NCI-H82 treated with DMSO at 0.1 percent for 48 hours (cell line): ENCODE measurements at regions not wholly inside any gene's neighbourhood (a gene's known extent, or its start where the extent isn't known, plus 50 kb on each side); places are given as distances from the start of the nearest gene placed in this dataset.
"Not testable (repeated sequence)": the region's sequence is repeated elsewhere in the genome, so short reads cannot be mapped to it uniquely, and the experiment has no call there.

Source experiments
- DNase-seq: peaks from one replicate; lab custom pipeline; 2025; ENCODE audit not compliant: unreplicated experiment; lab: John Stamatoyannopoulos, UW

- no peak for DNase-seq
Measured at GRCh38 chr20:24831232-24831631, 117.8 kb upstream of the CST7 start.

GRCh38 chr20:24832518-24832917 is 116.6 kb upstream of the CST7 start:
- no peak for DNase-seq

GRCh38 chr20:24833592-24833991 is 115.5 kb upstream of the CST7 start:
- no peak for DNase-seq

GRCh38 chr20:24834310-24834709 is 114.8 kb upstream of the CST7 start:
- DNase-seq, result no peak

- DNase-seq, result no peak
Measured at GRCh38 chr20:24835195-24835594, 113.9 kb upstream of the CST7 start.

- no peak for DNase-seq
Measured at GRCh38 chr20:24836041-24836533, 113.0 kb upstream of the CST7 start.

- DNase-seq, result no peak
Measured at GRCh38 chr20:24836661-24837299, 112.3 kb upstream of the CST7 start.

- DNase-seq, result no peak
Measured at GRCh38 chr20:24837781-24838450, 111.2 kb upstream of the CST7 start.

- no peak for DNase-seq
Measured at GRCh38 chr20:24838546-24839535, 110.2 kb upstream of the CST7 start.

GRCh38 chr20:24840121-24840713 is 108.9 kb upstream of the CST7 start:
- no peak for DNase-seq

GRCh38 chr20:24842274-24842917 is 106.7 kb upstream of the CST7 start:
- DNase-seq, result no peak

- no peak for DNase-seq
Measured at GRCh38 chr20:24842918-24843715, 106.0 kb upstream of the CST7 start.

GRCh38 chr20:24850176-24850575 is 98.9 kb upstream of the CST7 start:
- DNase-seq, result no peak

- no peak for DNase-seq
Measured at GRCh38 chr20:24851346-24852019, 97.6 kb upstream of the CST7 start.

GRCh38 chr20:24853916-24854315 is 95.2 kb upstream of the CST7 start:
- DNase-seq, result no peak

- no peak for DNase-seq
Measured at GRCh38 chr20:24855848-24856247, 93.2 kb upstream of the CST7 start.

GRCh38 chr20:24858500-24858899 is 90.6 kb upstream of the CST7 start:
- not testable (repeated sequence) for DNase-seq

- no peak for DNase-seq
Measured at GRCh38 chr20:24859539-24859938, 89.5 kb upstream of the CST7 start.

- no peak for DNase-seq
Measured at GRCh38 chr20:24862186-24862585, 86.9 kb upstream of the CST7 start.
